ENCODE measurements at regions not wholly inside any gene's neighbourhood (a gene's known extent, or its start where the extent isn't known, plus 50 kb on each side); places are given as distances from the start of the nearest gene placed in this dataset.
A peak's percentile ranks its signal among the peaks of the same experiment; 100 is the strongest.

GRCh38 chr17:77326076-77326591 lies 185.4 kb downstream of the SEC14L1 start:
- 91% methylated on average over 18 of the region's 18 CpGs for WGBS
- Histone ChIP-seq H3K4me3 (ENCODE audit: low read depth, low read length) (no peak overlapping the region), H3K27ac (ENCODE audit: low read depth) (no peak overlapping the region), H3K36me3 (ENCODE audit: insufficient read depth) (no peaks in the 10 kb centered on the region), H3K4me1 (ENCODE audit: insufficient read depth) (no peaks in the 10 kb centered on the region)
- no peak for DNase-seq (ENCODE audit: extremely low spot score)

- H3K4me3 ChIP-seq (ENCODE audit: low read depth, low read length): no peak overlapping the region
- no peak for DNase-seq (ENCODE audit: extremely low spot score)
- WGBS: 92% methylated on average over 7 of the region's 7 CpGs
- no peak overlapping the region for H3K27ac ChIP-seq (ENCODE audit: low read depth)
- no peaks in the 10 kb centered on the region for H3K4me1 ChIP-seq (ENCODE audit: insufficient read depth)
- no peaks in the 10 kb centered on the region for H3K36me3 ChIP-seq (ENCODE audit: insufficient read depth)
Measured at GRCh38 chr17:77326636-77327035, 185.9 kb downstream of the SEC14L1 start.

- Histone ChIP-seq H3K36me3 (ENCODE audit: insufficient read depth) (no peaks in the 10 kb centered on the region), H3K4me3 (ENCODE audit: low read depth, low read length) (no peak overlapping the region), H3K27ac (ENCODE audit: low read depth) (no peak overlapping the region), H3K4me1 (ENCODE audit: insufficient read depth) (no peaks in the 10 kb centered on the region)
- 82% methylated on average over 11 of the region's 11 CpGs for WGBS
- no peak for DNase-seq (ENCODE audit: extremely low spot score)
Measured at GRCh38 chr17:77327181-77327565, 186.4 kb downstream of the SEC14L1 start.

- no peak overlapping the region for H3K27ac ChIP-seq (ENCODE audit: low read depth)
- no peaks in the 10 kb centered on the region for H3K4me1 ChIP-seq (ENCODE audit: insufficient read depth)
- WGBS: 77% methylated on average over 29 of the region's 29 CpGs
Measured at GRCh38 chr17:77327566-77328464, 187.0 kb downstream of the SEC14L1 start.

GRCh38 chr17:77328823-77329740 lies 188.3 kb downstream of the SEC14L1 start:
- DNase-seq (ENCODE audit: extremely low spot score): no peak
- H3K27ac ChIP-seq (ENCODE audit: low read depth): no peak overlapping the region
- 81% methylated on average over 15 of the region's 15 CpGs for WGBS

More at GRCh38 chr17:77327566-77328464, 187.0 kb downstream of the SEC14L1 start:
- no peaks in the 10 kb centered on the region for H3K36me3 ChIP-seq (ENCODE audit: insufficient read depth)
- H3K4me3 ChIP-seq (ENCODE audit: low read depth, low read length): no peak overlapping the region
- no peak for DNase-seq (ENCODE audit: extremely low spot score)

GRCh38 chr17:77329741-77330531 lies 189.2 kb downstream of the SEC14L1 start:
- WGBS: 85% methylated on average over 21 of the region's 21 CpGs
- DNase-seq (ENCODE audit: extremely low spot score): no peak
- no peak overlapping the region for H3K27ac ChIP-seq (ENCODE audit: low read depth)
- no peaks in the 10 kb centered on the region for H3K4me1 ChIP-seq (ENCODE audit: insufficient read depth)
- H3K36me3 ChIP-seq (ENCODE audit: insufficient read depth): no peaks in the 10 kb centered on the region
- H3K4me3 ChIP-seq (ENCODE audit: low read depth, low read length): no peak overlapping the region

More at GRCh38 chr17:77328823-77329740, 188.3 kb downstream of the SEC14L1 start:
- Histone ChIP-seq H3K4me3 (ENCODE audit: low read depth, low read length) (no peak overlapping the region), H3K4me1 (ENCODE audit: insufficient read depth) (no peaks in the 10 kb centered on the region), H3K36me3 (ENCODE audit: insufficient read depth) (no peaks in the 10 kb centered on the region)

GRCh38 chr17:77330602-77331081 lies 189.9 kb downstream of the SEC14L1 start:
- H3K27ac ChIP-seq (ENCODE audit: low read depth): no peak overlapping the region
- 83% methylated on average over 10 of the region's 10 CpGs for WGBS
- DNase-seq (ENCODE audit: extremely low spot score): no peak

GRCh38 chr17:77331301-77331864 lies 190.6 kb downstream of the SEC14L1 start:
- no peaks in the 10 kb centered on the region for H3K4me1 ChIP-seq (ENCODE audit: insufficient read depth)
- no peaks in the 10 kb centered on the region for H3K36me3 ChIP-seq (ENCODE audit: insufficient read depth)
- peak; percentile 76 for DNase-seq (ENCODE audit: extremely low spot score)
- WGBS: 8% methylated on average over 23 of the region's 23 CpGs
- peak overlapping the region; percentile 11 for H3K27ac ChIP-seq (ENCODE audit: low read depth)
- H3K4me3 ChIP-seq (ENCODE audit: low read depth, low read length): no peak overlapping the region

More at GRCh38 chr17:77330602-77331081, 189.9 kb downstream of the SEC14L1 start:
- H3K36me3 ChIP-seq (ENCODE audit: insufficient read depth): no peaks in the 10 kb centered on the region
- H3K4me1 ChIP-seq (ENCODE audit: insufficient read depth): no peaks in the 10 kb centered on the region
- no peak overlapping the region for H3K4me3 ChIP-seq (ENCODE audit: low read depth, low read length)

GRCh38 chr17:77332034-77332971 lies 191.5 kb downstream of the SEC14L1 start:
- no peak overlapping the region for H3K4me3 ChIP-seq (ENCODE audit: low read depth, low read length)
- no peaks in the 10 kb centered on the region for H3K36me3 ChIP-seq (ENCODE audit: insufficient read depth)
- DNase-seq (ENCODE audit: extremely low spot score): no peak
- H3K27ac ChIP-seq (ENCODE audit: low read depth): no peak overlapping the region
- H3K4me1 ChIP-seq (ENCODE audit: insufficient read depth): no peaks in the 10 kb centered on the region
- WGBS: 71% methylated on average over 13 of the region's 13 CpGs

GRCh38 chr17:77332981-77333685 lies 192.4 kb downstream of the SEC14L1 start:
- Histone ChIP-seq H3K36me3 (ENCODE audit: insufficient read depth) (no peaks in the 10 kb centered on the region), H3K4me3 (ENCODE audit: low read depth, low read length) (no peak overlapping the region), H3K27ac (ENCODE audit: low read depth) (no peak overlapping the region), H3K4me1 (ENCODE audit: insufficient read depth) (no peaks in the 10 kb centered on the region)
- WGBS: 79% methylated on average over 7 of the region's 7 CpGs
- no peak for DNase-seq (ENCODE audit: extremely low spot score)

- Histone ChIP-seq H3K4me1 (ENCODE audit: insufficient read depth) (no peaks in the 10 kb centered on the region), H3K36me3 (ENCODE audit: insufficient read depth) (no peaks in the 10 kb centered on the region), H3K27ac (ENCODE audit: low read depth) (no peak overlapping the region), H3K4me3 (ENCODE audit: low read depth, low read length) (no peak overlapping the region)
- WGBS: 98% methylated on average over 2 of the region's 2 CpGs
- no peak for DNase-seq (ENCODE audit: extremely low spot score)
Measured at GRCh38 chr17:77337150-77337549, 196.4 kb downstream of the SEC14L1 start.
